Vagina (tissue), 2 donors: ENCODE measurements at regions not wholly inside any gene's neighbourhood (a gene's known extent, or its start where the extent isn't known, plus 50 kb on each side); places are given as distances from the start of the nearest gene placed in this dataset.

ENCODE experiments used
- DNase-seq, 2 donors: peaks; one replicate each; pipeline ENCODE4 v3.0.0-alpha.2; 2017; ENCODE audit errors: extremely low spot score in 2 of 2
- H3K27ac ChIP-seq: fragments of 200-600 bp; sonication (generic); one replicate; pipeline ENCODE4 v1.5.1; 2019
- H3K27me3 ChIP-seq: fragments of 200-600 bp; sonication (generic); one replicate; pipeline ENCODE4 v1.5.1; 2019
- H3K36me3 ChIP-seq, 2 donors: fragments of 200-600 bp; sonication (generic); one replicate each; pipeline ENCODE4 v1.5.1; 2017 to 2019
- H3K4me1 ChIP-seq: fragments of 200-600 bp; sonication (generic); one replicate; pipeline ENCODE4 v1.5.1; 2019
- H3K4me3 ChIP-seq, 2 donors: fragments of 200-600 bp; sonication (generic); 1 replicate in 1 of 2; 2 replicates in 1 of 2; pipeline ENCODE4 v1.5.1; 2016 to 2019
- H3K9me3 ChIP-seq: fragments of 200-600 bp; sonication (generic); one replicate; pipeline ENCODE4 v1.5.1; 2019
- POLR2A ChIP-seq, 2 donors: fragments of 450-650 bp; IDR thresholded peaks; one replicate each; pipeline ENCODE4 v1.6.1; 2017; ENCODE audit warnings: antibody characterized with exemption in 2 of 2, mild to moderate bottlenecking in 2 of 2, moderate library complexity in 2 of 2
- POLR2AphosphoS5 ChIP-seq, 2 donors: sonication (generic); formaldehyde crosslinking; IDR thresholded peaks; one replicate each; pipeline ENCODE4 v1.9.0; 2017; ENCODE audit warnings: antibody characterized with exemption in 2 of 2, mild to moderate bottlenecking in 2 of 2, low read depth in 1 of 2; ENCODE audit not compliant: insufficient read depth in 1 of 2
- intact Hi-C: fragments of 100-400 bp; cut with DNase I; formaldehyde crosslinking; loops from one replicate; pipeline ENCODE4 v1.15.1; 2023
- TF ChIP-seq, protein P1 (sequence below), 3 experiments: fragments of 450-650 bp in 2 of 3; fragments of 200-600 bp in 1 of 3; sonication (generic) in 1 of 3; IDR thresholded peaks; one replicate each; pipeline ENCODE4 v1.5.1; 2017 to 2019; ENCODE audit warnings: antibody characterized with exemption in 3 of 3, mild to moderate bottlenecking in 2 of 3, moderate library complexity in 2 of 3

DNA sequence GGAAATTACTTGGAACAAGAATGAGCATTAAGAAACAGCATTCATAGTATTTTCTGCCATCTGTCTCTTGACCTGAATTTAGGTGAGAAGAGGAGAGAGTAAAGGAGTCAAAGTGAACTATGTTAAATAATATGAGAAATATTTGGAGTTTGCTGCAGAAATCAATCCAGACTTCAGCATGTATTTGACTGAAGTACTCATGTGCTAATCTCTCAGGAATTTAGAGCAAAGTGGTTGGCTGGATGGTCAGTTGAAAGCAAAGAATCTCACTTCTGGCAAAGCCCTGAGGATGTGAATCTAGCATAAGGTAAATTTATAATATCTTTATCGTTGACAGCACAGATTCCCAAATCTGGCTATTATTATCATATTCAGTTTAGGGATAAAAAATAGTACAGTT lies 394.3 kb downstream of the PCDH17 start:
- Histone ChIP-seq H3K27ac (no peak overlapping the region), H3K36me3 (no peaks in the 10 kb centered on the region), H3K27me3 (no peaks in the 10 kb centered on the region), H3K9me3 (no peaks in the 10 kb centered on the region), H3K4me1 (no peaks in the 10 kb centered on the region), H3K4me3 (no peak overlapping the region)
- no peak for TF ChIP-seq POLR2A (IDR thresholded peaks at IDR 0.05)
- no peak for TF ChIP-seq POLR2AphosphoS5 (IDR thresholded peaks at IDR 0.05; ENCODE audit: insufficient read depth in 1 of 2, low read depth in 1 of 2)
- TF ChIP-seq, protein P1, sequence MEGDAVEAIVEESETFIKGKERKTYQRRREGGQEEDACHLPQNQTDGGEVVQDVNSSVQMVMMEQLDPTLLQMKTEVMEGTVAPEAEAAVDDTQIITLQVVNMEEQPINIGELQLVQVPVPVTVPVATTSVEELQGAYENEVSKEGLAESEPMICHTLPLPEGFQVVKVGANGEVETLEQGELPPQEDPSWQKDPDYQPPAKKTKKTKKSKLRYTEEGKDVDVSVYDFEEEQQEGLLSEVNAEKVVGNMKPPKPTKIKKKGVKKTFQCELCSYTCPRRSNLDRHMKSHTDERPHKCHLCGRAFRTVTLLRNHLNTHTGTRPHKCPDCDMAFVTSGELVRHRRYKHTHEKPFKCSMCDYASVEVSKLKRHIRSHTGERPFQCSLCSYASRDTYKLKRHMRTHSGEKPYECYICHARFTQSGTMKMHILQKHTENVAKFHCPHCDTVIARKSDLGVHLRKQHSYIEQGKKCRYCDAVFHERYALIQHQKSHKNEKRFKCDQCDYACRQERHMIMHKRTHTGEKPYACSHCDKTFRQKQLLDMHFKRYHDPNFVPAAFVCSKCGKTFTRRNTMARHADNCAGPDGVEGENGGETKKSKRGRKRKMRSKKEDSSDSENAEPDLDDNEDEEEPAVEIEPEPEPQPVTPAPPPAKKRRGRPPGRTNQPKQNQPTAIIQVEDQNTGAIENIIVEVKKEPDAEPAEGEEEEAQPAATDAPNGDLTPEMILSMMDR (IDR thresholded peaks at IDR 0.05), result no peak
- DNase-seq, result no peak
- intact Hi-C loops, result no loop called here

DNA sequence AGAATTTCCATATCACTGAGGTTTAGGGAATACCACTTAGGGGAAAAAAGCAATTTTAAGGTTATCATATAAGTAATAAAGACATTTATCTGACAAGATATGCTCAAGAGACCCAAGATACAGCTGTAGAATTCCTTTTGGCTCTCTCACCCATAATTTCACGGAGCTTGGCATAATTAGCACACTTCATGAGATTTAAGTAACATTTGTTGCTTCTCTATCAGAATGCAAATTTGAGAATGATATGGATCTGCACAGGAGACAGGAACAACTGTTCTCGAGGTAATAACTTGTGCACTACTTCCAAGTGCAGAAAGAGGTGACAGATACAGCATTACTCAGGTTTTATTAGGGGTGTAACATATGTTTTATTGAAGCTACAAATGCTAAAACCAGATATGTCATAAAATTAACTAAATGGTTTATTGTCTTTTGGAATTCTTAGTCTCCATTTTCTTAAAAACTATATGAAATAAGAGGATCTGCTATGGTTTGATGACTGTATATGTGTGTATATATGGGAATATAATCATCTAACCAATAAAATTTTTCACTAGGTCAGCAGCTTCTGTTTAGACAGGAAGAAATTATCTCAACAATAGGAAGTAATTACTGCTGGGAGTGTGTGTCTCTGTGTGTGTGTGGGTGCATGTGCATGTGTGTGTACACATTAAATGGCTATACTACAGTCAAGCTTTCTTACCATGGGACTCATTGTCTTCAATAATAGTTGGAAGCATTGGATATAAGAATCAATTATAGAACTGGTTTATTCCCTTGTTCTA lies 401.3 kb downstream of the PCDH17 start:
- H3K36me3 ChIP-seq, result no peaks in the 10 kb centered on the region
- H3K27me3 ChIP-seq, result no peaks in the 10 kb centered on the region
- H3K4me1 ChIP-seq, result no peaks in the 10 kb centered on the region
- TF ChIP-seq, protein P1 (IDR thresholded peaks at IDR 0.05), result no peak
- TF ChIP-seq POLR2AphosphoS5 (IDR thresholded peaks at IDR 0.05; ENCODE audit: insufficient read depth in 1 of 2, low read depth in 1 of 2), result no peak
- no peak for TF ChIP-seq POLR2A (IDR thresholded peaks at IDR 0.05)
- DNase-seq, result no peak
- no peak overlapping the region for H3K27ac ChIP-seq
- H3K4me3 ChIP-seq, result no peak overlapping the region
- no peaks in the 10 kb centered on the region for H3K9me3 ChIP-seq
- intact Hi-C loops, result no loop called here

DNA sequence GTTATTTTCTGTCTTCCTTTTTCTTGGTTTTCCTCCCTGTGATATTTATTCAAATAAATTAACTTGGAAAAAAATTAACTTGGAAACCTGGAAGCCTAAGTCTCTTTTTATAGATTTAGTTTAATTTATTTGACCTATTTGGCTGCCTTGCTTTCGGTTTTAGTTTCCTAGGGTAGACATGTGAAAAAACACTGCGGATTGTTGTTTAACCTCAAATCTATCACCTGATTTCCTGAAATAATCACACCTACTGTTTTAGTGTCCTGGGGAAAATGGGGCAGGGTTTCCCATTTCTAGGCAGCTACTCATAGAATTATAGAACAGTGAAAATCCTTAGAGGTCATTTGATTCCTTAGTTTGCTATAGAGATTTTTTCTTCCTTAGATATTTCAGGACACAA lies 412.4 kb downstream of the PCDH17 start:
- intact Hi-C loops, result no loop called here
- no peak for TF ChIP-seq POLR2AphosphoS5 (IDR thresholded peaks at IDR 0.05; ENCODE audit: insufficient read depth in 1 of 2, low read depth in 1 of 2)
- TF ChIP-seq, protein P1 (IDR thresholded peaks at IDR 0.05), result no peak
- TF ChIP-seq POLR2A (IDR thresholded peaks at IDR 0.05), result no peak

DNA sequence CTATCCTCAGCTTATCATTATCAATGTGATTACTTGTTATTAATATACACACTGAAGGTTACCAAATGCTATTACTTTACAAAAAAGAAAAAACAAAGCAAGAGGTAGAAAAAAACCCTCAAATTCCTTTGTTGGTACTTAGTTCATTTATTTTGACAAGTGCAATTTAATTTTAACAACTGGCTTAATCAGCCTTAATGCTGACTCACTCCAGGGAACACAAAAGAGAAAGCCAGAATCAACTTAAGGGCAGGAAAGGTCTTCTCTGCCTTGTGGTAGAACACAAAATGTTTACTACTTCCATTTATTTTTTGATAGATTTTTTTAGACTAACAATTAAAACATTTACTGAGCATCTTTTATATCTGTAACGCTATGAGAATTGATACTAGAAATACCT lies 417.1 kb downstream of the PCDH17 start:
- intact Hi-C loops, result no loop called here

More for the DNA sequence above, 412.4 kb downstream of the PCDH17 start:
- no peaks in the 10 kb centered on the region for H3K27me3 ChIP-seq
- H3K4me1 ChIP-seq, result no peaks in the 10 kb centered on the region
- no peak for DNase-seq
- H3K36me3 ChIP-seq, result no peaks in the 10 kb centered on the region
- H3K27ac ChIP-seq, result no peak overlapping the region
- no peak overlapping the region for H3K4me3 ChIP-seq
- no peaks in the 10 kb centered on the region for H3K9me3 ChIP-seq

DNA sequence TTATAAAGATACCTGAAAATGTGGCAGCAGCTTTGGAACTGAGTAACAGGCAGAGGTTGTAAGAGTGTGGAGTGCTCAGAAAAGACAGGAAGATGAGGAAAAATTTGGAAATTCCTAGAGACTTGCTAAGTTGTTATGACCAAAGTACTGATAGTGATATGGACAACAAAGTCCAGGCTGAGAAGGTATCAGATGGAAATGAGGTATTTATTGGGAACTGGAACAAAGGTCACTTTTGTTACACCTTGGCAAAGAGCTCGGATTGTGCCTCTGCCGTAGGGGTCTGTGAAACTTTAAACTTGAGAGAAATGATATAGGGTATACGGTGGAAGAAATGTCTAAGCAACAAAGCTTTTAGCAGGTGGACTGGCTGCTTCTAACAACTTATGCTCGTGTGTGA lies 419.9 kb downstream of the PCDH17 start:
- Histone ChIP-seq H3K4me3 (no peak overlapping the region), H3K27ac (no peak overlapping the region), H3K36me3 (no peaks in the 10 kb centered on the region), H3K9me3 (no peaks in the 10 kb centered on the region), H3K4me1 (no peaks in the 10 kb centered on the region), H3K27me3 (no peaks in the 10 kb centered on the region)
- TF ChIP-seq, protein P1 (IDR thresholded peaks at IDR 0.05), result no peak
- TF ChIP-seq POLR2A (IDR thresholded peaks at IDR 0.05) (no peak), POLR2AphosphoS5 (IDR thresholded peaks at IDR 0.05; ENCODE audit: insufficient read depth in 1 of 2, low read depth in 1 of 2) (no peak)
- intact Hi-C loops, result no loop called here
- no peak for DNase-seq

More for the DNA sequence above, 417.1 kb downstream of the PCDH17 start:
- no peak overlapping the region for H3K4me3 ChIP-seq
- DNase-seq, result no peak
- H3K27ac ChIP-seq, result no peak overlapping the region
- TF ChIP-seq POLR2AphosphoS5 (IDR thresholded peaks at IDR 0.05; ENCODE audit: insufficient read depth in 1 of 2, low read depth in 1 of 2) (no peak), POLR2A (IDR thresholded peaks at IDR 0.05) (no peak)
- TF ChIP-seq, protein P1 (IDR thresholded peaks at IDR 0.05), result no peak
- H3K4me1 ChIP-seq, result no peaks in the 10 kb centered on the region
- no peaks in the 10 kb centered on the region for H3K27me3 ChIP-seq
- no peaks in the 10 kb centered on the region for H3K9me3 ChIP-seq
- H3K36me3 ChIP-seq, result no peaks in the 10 kb centered on the region
